Caco-2 (cell line): ENCODE measurements at regions not wholly inside any gene's neighbourhood (a gene's known extent, or its start where the extent isn't known, plus 50 kb on each side); places are given as distances from the start of the nearest gene placed in this dataset.

Source experiments
- BruUV-seq: library from RNA; stranded (reverse); fragments of 400-500 nt; replicated peaks from 2 replicates; lab custom pipeline; 2021; lab: Mats Ljungman, UMichigan
- CTCF ChIA-PET: fragments of 300-600 bp; sonication (Branson Sonifier 250); formaldehyde crosslinking; loops from one replicate; lab custom pipeline; 2022; ENCODE audit warnings: antibody characterized with exemption; lab: Charles Lee
- POLR2A ChIA-PET: fragments of 300-600 bp; sonication (Branson Sonifier 250); formaldehyde crosslinking; loops from one replicate; lab custom pipeline; 2022; ENCODE audit warnings: antibody characterized with exemption; lab: Charles Lee
- DNase-seq, 2 experiments: peaks; one replicate each; pipeline versions ENCODE4 v3.0.0 to v3.0.0-alpha.2; 2020 to 2022
- H3K27me3 ChIP-seq: replicated peaks from 2 replicates; pipeline ENCODE4 v1.6.0; 2011; ENCODE audit warnings: low read length; ENCODE audit not compliant: control insufficient read depth, insufficient read depth
- H3K36me3 ChIP-seq: 2 replicates; pipeline ENCODE4 v1.5.1; 2011; ENCODE audit warnings: low read length; ENCODE audit not compliant: control insufficient read depth, insufficient read depth
- H3K4me1 ChIP-seq: fragments of 250-450 bp; sonication (Bioruptor Pico); 2 replicates; pipeline ENCODE4 v1.5.1; 2020; ENCODE audit warnings: mild to moderate bottlenecking
- H3K4me3 ChIP-seq: 2 replicates; pipeline ENCODE4 v1.5.1; 2011; ENCODE audit warnings: low read depth, mild to moderate bottlenecking, control low read depth, low read length
- H3K9me3 ChIP-seq: fragments of 250-450 bp; sonication (Bioruptor Pico); 2 replicates; pipeline ENCODE4 v1.5.1; 2020; ENCODE audit warnings: mild to moderate bottlenecking, moderate library complexity
- H3K27ac Mint-ChIP-seq: one replicate; pipeline ENCODE4 v1.8.0; 2022; ENCODE audit warnings: mixed read lengths; ENCODE audit not compliant: unreplicated experiment
- H3K27me3 Mint-ChIP-seq: one replicate; pipeline ENCODE4 v1.8.0; 2022; ENCODE audit warnings: mixed read lengths; ENCODE audit not compliant: insufficient read depth, unreplicated experiment
- H3K36me3 Mint-ChIP-seq: one replicate; pipeline ENCODE4 v1.8.0; 2022; ENCODE audit warnings: mild to moderate bottlenecking, mixed read lengths; ENCODE audit not compliant: insufficient read depth, unreplicated experiment
- H3K4me1 Mint-ChIP-seq: one replicate; pipeline ENCODE4 v1.8.0; 2022; ENCODE audit warnings: low read depth, mixed read lengths; ENCODE audit not compliant: unreplicated experiment
- H3K4me3 Mint-ChIP-seq: one replicate; pipeline ENCODE4 v1.8.0; 2022; ENCODE audit warnings: mild to moderate bottlenecking, moderate library complexity, mixed read lengths; ENCODE audit not compliant: unreplicated experiment
- H3K9me3 Mint-ChIP-seq: one replicate; pipeline ENCODE4 v1.8.0; 2022; ENCODE audit warnings: mixed read lengths; ENCODE audit not compliant: unreplicated experiment
- intact Hi-C: fragments of 100-400 bp; cut with micrococcal nuclease; formaldehyde crosslinking; loops from one replicate; pipeline ENCODE4 v1.10.0; 2022; ENCODE audit not compliant: unreplicated experiment
- TF ChIP-seq, protein P1 (sequence below), 2 experiments: fragments of 200-600 bp in 1 of 2; IDR thresholded peaks; 1 replicate in 1 of 2; 2 replicates in 1 of 2; pipeline versions ENCODE4 v1.5.1 to v1.8.0; 2011 to 2022; ENCODE audit warnings: antibody characterized with exemption in 1 of 2, control low read depth in 1 of 2, inconsistent platforms in 1 of 2, low read depth in 1 of 2, low read length in 1 of 2, mild to moderate bottlenecking in 1 of 2, moderate library complexity in 1 of 2; ENCODE audit not compliant: insufficient read depth in 1 of 2, severe bottlenecking in 1 of 2, unreplicated experiment in 1 of 2

DNA sequence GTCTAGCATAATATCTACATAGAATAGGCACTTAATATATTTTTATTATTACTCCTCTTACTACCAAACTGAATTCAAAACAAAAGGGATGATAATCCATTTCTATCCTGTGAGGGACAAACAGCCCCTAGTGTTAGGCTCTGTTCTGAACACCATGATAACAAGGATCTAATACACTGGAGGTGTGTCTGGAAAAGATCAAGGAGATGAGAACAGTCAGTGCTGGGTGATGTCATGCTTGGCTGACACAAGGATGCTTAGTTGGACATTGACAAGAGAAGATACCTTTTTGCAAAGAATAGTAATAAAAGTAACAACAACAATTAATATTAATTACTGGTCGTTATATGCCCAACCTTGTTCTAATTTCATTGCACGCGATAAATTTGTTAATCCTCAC is 458.7 kb downstream of the EBF1 start:
- no peaks in the 10 kb centered on the region for H3K9me3 Mint-ChIP-seq
- no peak overlapping the region for H3K4me3 ChIP-seq
- BruUV-seq, result no TSS peak
- POLR2A ChIA-PET, result no interaction called here
- H3K27me3 Mint-ChIP-seq, result peaks cover 3% of the 10 kb centered on the region
- no peaks in the 10 kb centered on the region for H3K36me3 ChIP-seq
- H3K4me1 Mint-ChIP-seq, result no peaks in the 10 kb centered on the region
- no peak for DNase-seq
- TF ChIP-seq, protein P1, sequence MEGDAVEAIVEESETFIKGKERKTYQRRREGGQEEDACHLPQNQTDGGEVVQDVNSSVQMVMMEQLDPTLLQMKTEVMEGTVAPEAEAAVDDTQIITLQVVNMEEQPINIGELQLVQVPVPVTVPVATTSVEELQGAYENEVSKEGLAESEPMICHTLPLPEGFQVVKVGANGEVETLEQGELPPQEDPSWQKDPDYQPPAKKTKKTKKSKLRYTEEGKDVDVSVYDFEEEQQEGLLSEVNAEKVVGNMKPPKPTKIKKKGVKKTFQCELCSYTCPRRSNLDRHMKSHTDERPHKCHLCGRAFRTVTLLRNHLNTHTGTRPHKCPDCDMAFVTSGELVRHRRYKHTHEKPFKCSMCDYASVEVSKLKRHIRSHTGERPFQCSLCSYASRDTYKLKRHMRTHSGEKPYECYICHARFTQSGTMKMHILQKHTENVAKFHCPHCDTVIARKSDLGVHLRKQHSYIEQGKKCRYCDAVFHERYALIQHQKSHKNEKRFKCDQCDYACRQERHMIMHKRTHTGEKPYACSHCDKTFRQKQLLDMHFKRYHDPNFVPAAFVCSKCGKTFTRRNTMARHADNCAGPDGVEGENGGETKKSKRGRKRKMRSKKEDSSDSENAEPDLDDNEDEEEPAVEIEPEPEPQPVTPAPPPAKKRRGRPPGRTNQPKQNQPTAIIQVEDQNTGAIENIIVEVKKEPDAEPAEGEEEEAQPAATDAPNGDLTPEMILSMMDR (IDR thresholded peaks at IDR 0.05; ENCODE audit: insufficient read depth in 1 of 2, low read depth in 1 of 2, low read length in 1 of 2, severe bottlenecking in 1 of 2, unreplicated experiment in 1 of 2), result no peak
- no peaks in the 10 kb centered on the region for H3K36me3 Mint-ChIP-seq
- H3K4me1 ChIP-seq, result no peaks in the 10 kb centered on the region
- H3K9me3 ChIP-seq, result no peaks in the 10 kb centered on the region
- no peaks in the 10 kb centered on the region for H3K27me3 ChIP-seq
- no peak overlapping the region for H3K4me3 Mint-ChIP-seq
- no peak overlapping the region for H3K27ac Mint-ChIP-seq
- CTCF ChIA-PET, result no interaction called here
- intact Hi-C loops, result no loop called here

DNA sequence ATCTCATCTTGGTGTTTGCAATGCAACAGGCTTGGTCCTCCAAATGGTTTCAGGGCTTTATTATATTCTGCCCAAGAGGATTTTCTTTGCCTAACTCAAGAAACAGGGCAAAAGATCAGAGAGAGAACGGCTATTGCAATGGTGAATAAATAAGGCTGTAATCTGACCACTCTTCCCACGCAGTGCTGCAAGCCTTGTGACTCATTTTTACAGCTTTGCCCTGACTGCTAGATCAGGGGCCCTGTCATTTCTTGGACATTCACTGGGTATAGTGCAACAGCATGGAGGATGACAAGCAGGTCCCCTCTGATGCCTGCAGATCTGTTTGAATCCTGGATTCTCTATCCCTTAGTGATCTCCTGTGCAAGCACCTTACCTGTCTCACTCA is 459.1 kb downstream of the EBF1 start:
- TF ChIP-seq, protein P1 (IDR thresholded peaks at IDR 0.05; ENCODE audit: insufficient read depth in 1 of 2, low read depth in 1 of 2, low read length in 1 of 2, severe bottlenecking in 1 of 2, unreplicated experiment in 1 of 2), result no peak

DNA sequence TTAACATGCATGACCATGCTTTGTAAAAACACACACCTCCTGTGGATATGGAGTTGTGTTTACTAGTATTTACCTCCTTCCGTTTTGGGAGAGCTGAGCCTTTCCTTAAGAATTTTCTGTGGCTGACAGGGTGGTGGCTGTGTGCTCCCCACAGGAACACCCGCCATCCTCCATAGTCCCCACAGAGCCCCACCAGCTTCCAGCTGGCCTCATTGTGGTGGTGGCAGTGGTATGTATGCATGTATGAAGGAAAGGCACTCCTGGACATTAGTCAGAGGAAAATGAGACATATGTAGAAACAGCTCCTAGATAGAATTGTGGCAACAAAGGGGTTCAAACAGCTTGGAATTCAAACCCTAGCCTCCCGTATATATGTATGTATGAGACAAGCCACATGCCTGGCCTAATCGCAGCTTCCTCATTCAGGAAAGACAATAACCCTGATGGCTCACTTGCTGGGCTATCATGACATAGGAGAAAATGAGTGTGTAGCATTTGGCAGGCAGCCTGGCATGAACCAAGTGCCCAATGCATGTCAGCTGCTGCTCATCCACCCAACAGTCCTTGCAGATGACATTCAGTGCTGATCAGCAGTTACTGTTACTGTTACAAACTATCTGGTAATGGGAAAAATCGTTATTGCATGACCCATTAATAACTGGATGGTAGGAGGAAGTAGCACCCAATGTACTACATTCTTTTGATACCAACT is 459.7 kb downstream of the EBF1 start:
- H3K27me3 ChIP-seq, result no peaks in the 10 kb centered on the region
- no TSS peak for BruUV-seq
- H3K4me1 ChIP-seq, result no peaks in the 10 kb centered on the region
- Mint-ChIP-seq H3K36me3 (no peaks in the 10 kb centered on the region), H3K4me1 (no peaks in the 10 kb centered on the region), H3K27me3 (peaks cover 3% of the 10 kb centered on the region), H3K4me3 (no peak overlapping the region), H3K9me3 (no peaks in the 10 kb centered on the region), H3K27ac (no peak overlapping the region)
- ChIA-PET CTCF (no interaction called here), POLR2A (no interaction called here)
- H3K9me3 ChIP-seq, result no peaks in the 10 kb centered on the region
- TF ChIP-seq, protein P1 (IDR thresholded peaks at IDR 0.05; ENCODE audit: insufficient read depth in 1 of 2, low read depth in 1 of 2, low read length in 1 of 2, severe bottlenecking in 1 of 2, unreplicated experiment in 1 of 2), result no peak
- no peak overlapping the region for H3K4me3 ChIP-seq
- no peak for DNase-seq
- no peaks in the 10 kb centered on the region for H3K36me3 ChIP-seq
- intact Hi-C loops, result no loop called here

More for the DNA sequence above, 459.1 kb downstream of the EBF1 start:
- Histone ChIP-seq H3K36me3 (no peaks in the 10 kb centered on the region), H3K27me3 (no peaks in the 10 kb centered on the region), H3K4me3 (no peak overlapping the region), H3K4me1 (no peaks in the 10 kb centered on the region), H3K9me3 (no peaks in the 10 kb centered on the region)
- DNase-seq, result no peak
- ChIA-PET CTCF (no interaction called here), POLR2A (no interaction called here)
- Mint-ChIP-seq H3K36me3 (no peaks in the 10 kb centered on the region), H3K27me3 (peaks cover 3% of the 10 kb centered on the region), H3K4me1 (no peaks in the 10 kb centered on the region), H3K9me3 (no peaks in the 10 kb centered on the region), H3K27ac (no peak overlapping the region), H3K4me3 (no peak overlapping the region)
- intact Hi-C loops, result no loop called here
- BruUV-seq, result no TSS peak
